ENCODE measurements at regions not wholly inside any gene's neighbourhood (a gene's known extent, or its start where the extent isn't known, plus 50 kb on each side); places are given as distances from the start of the nearest gene placed in this dataset.
"Not testable (repeated sequence)": the region's sequence is repeated elsewhere in the genome, so short reads cannot be mapped to it uniquely, and the experiment has no call there.

- not testable (repeated sequence) for DNase-seq (ENCODE audit: low read depth)
Measured at GRCh38 chr21:16224756-16225155, 495.0 kb downstream of the USP25 start.

- DNase-seq (ENCODE audit: low read depth): no peak
Measured at GRCh38 chr21:16239659-16240265, 510.0 kb downstream of the USP25 start.

- no peak for DNase-seq (ENCODE audit: low read depth)
Measured at GRCh38 chr21:16241016-16241415, 511.2 kb downstream of the USP25 start.

GRCh38 chr21:16241479-16241963 is 511.7 kb downstream of the USP25 start:
- DNase-seq (ENCODE audit: low read depth): no peak

GRCh38 chr21:16243396-16243795 is 513.6 kb downstream of the USP25 start:
- DNase-seq (ENCODE audit: low read depth): no peak

GRCh38 chr21:16248705-16249104 is 518.9 kb downstream of the USP25 start:
- no peak for DNase-seq (ENCODE audit: low read depth)

GRCh38 chr21:16250273-16250672 is 520.5 kb downstream of the USP25 start:
- DNase-seq (ENCODE audit: low read depth): no peak

GRCh38 chr21:16258844-16259611 is 529.2 kb downstream of the USP25 start:
- DNase-seq (ENCODE audit: low read depth): no peak

GRCh38 chr21:16262091-16262490 is 532.3 kb downstream of the USP25 start:
- DNase-seq (ENCODE audit: low read depth): no peak

- DNase-seq (ENCODE audit: low read depth): no peak
Measured at GRCh38 chr21:16264319-16264718, 534.5 kb downstream of the USP25 start.

- DNase-seq (ENCODE audit: low read depth): no peak
Measured at GRCh38 chr21:16269476-16269875, 539.7 kb downstream of the USP25 start.

GRCh38 chr21:16279731-16280581 is 550.2 kb downstream of the USP25 start:
- DNase-seq (ENCODE audit: low read depth): no peak

- no peak for DNase-seq (ENCODE audit: low read depth)
Measured at GRCh38 chr21:16280686-16281091, 550.9 kb downstream of the USP25 start.

- no peak for DNase-seq (ENCODE audit: low read depth)
Measured at GRCh38 chr21:16283516-16283915, 553.7 kb downstream of the USP25 start.

GRCh38 chr21:16285605-16286126 is 555.9 kb downstream of the USP25 start:
- no peak for DNase-seq (ENCODE audit: low read depth)

GRCh38 chr21:16287046-16287445 is 557.3 kb downstream of the USP25 start:
- DNase-seq (ENCODE audit: low read depth): no peak

GRCh38 chr21:16291296-16291695 is 561.5 kb downstream of the USP25 start:
- no peak for DNase-seq (ENCODE audit: low read depth)

- no peak for DNase-seq (ENCODE audit: low read depth)
Measured at GRCh38 chr21:16294128-16294527, 564.3 kb downstream of the USP25 start.

GRCh38 chr21:16302851-16303282 is 573.1 kb downstream of the USP25 start:
- DNase-seq (ENCODE audit: low read depth): no peak

GRCh38 chr21:16304174-16305095 is 574.7 kb downstream of the USP25 start:
- no peak for DNase-seq (ENCODE audit: low read depth)

- DNase-seq (ENCODE audit: low read depth): no peak
Measured at GRCh38 chr21:16305686-16306085, 575.9 kb downstream of the USP25 start.

All from stimulated activated CD8-positive, alpha-beta memory T cell treated with anti-CD3 and anti-CD28 coated beads, Interleukin-12 subunit alpha, Interleukin-12 subunit beta, amount 100 ng/mL, for 1 hour (primary cell).